ENCODE measurements at regions not wholly inside any gene's neighbourhood (a gene's known extent, or its start where the extent isn't known, plus 50 kb on each side); places are given as distances from the start of the nearest gene placed in this dataset.

- H2BK15ac ChIP-seq (ENCODE audit: low read length): no peak overlapping the region
- no peak overlapping the region for H3K14ac ChIP-seq (ENCODE audit: low read length)
- H3K4me2 ChIP-seq (ENCODE audit: insufficient read depth, low read length, poor library complexity, severe bottlenecking): no peak overlapping the region
- no peak overlapping the region for H3K4ac ChIP-seq (ENCODE audit: low read length)
- H2BK5ac ChIP-seq (ENCODE audit: low read length): peak overlapping the region; percentile 93
- no peak overlapping the region for H2AK5ac ChIP-seq (ENCODE audit: low read depth, low read length)
- H3K27ac ChIP-seq (replicated peaks; ENCODE audit: low read length): no peak overlapping the region
- H2BK12ac ChIP-seq (ENCODE audit: low read length): no peak overlapping the region
- WGBS, 2 donors (ENCODE audit: extremely low coverage in 2 of 2, insufficient read length in 2 of 2, insufficient replicate concordance in 1 of 2): no CpG with 5 or more reads among the region's 12 CpGs
- no peaks in the 10 kb centered on the region for H3K36me3 ChIP-seq (replicated peaks in 1 of 2; ENCODE audit: control insufficient read depth in 2 of 2, insufficient read depth in 2 of 2, low read length in 2 of 2)
- H3K79me1 ChIP-seq (ENCODE audit: low read depth, low read length): no peaks in the 10 kb centered on the region
- H3K4me1 ChIP-seq (ENCODE audit: control insufficient read depth in 2 of 2, insufficient read depth in 1 of 2, low read depth in 1 of 2, low read length in 2 of 2): peaks cover 0 to 1% of the 10 kb centered on the region in 2 donors
- peak overlapping the region; percentile 17 for H3K18ac ChIP-seq (ENCODE audit: low read length)
- no peak overlapping the region for H2AFZ ChIP-seq (ENCODE audit: low read length)
- H3K27me3 ChIP-seq (ENCODE audit: control insufficient read depth in 3 of 3, insufficient read depth in 3 of 3, low read depth in 1 of 3, low read length in 3 of 3): no peaks in the 10 kb centered on the region
- H4K8ac ChIP-seq (ENCODE audit: low read depth, low read length): no peak overlapping the region
- no peak for DNase-seq (ENCODE audit: low spot score)
- no peak overlapping the region for H4K91ac ChIP-seq (ENCODE audit: low read depth, low read length, poor library complexity)
- no peak overlapping the region for H3K9ac ChIP-seq (ENCODE audit: low read depth, low read length, poor library complexity)
- H3K9me3 ChIP-seq (replicated peaks in 1 of 2; ENCODE audit: control insufficient read depth in 2 of 2, insufficient read depth in 1 of 2, low read depth in 1 of 2, low read length in 2 of 2): peaks cover 0 to 9% of the 10 kb centered on the region in 2 donors
- no peak overlapping the region for H3K4me3 ChIP-seq (ENCODE audit: low read length in 2 of 2)
- H3K23ac ChIP-seq (ENCODE audit: low read depth, low read length, poor library complexity): no peak overlapping the region
- H2BK120ac ChIP-seq (ENCODE audit: low read depth, low read length): peak overlapping the region; percentile 1
Measured at GRCh38 chr18:40583671-40584070, 1371.4 kb upstream of the PIK3C3 start.

- Histone ChIP-seq H3K4me2 (ENCODE audit: insufficient read depth, low read length, poor library complexity, severe bottlenecking) (no peak overlapping the region), H3K4me3 (ENCODE audit: low read length in 2 of 2) (no peak overlapping the region), H3K27me3 (ENCODE audit: control insufficient read depth in 3 of 3, insufficient read depth in 3 of 3, low read depth in 1 of 3, low read length in 3 of 3) (no peaks in the 10 kb centered on the region), H3K27ac (replicated peaks; ENCODE audit: low read length) (no peak overlapping the region), H3K9ac (ENCODE audit: low read depth, low read length, poor library complexity) (no peak overlapping the region), H3K4me1 (ENCODE audit: control insufficient read depth in 2 of 2, insufficient read depth in 1 of 2, low read depth in 1 of 2, low read length in 2 of 2) (peaks cover 3 to 13% of the 10 kb centered on the region in 2 donors), H3K79me1 (ENCODE audit: low read depth, low read length) (no peaks in the 10 kb centered on the region), H2BK15ac (ENCODE audit: low read length) (no peak overlapping the region), H3K36me3 (replicated peaks in 1 of 2; ENCODE audit: control insufficient read depth in 2 of 2, insufficient read depth in 2 of 2, low read length in 2 of 2) (no peaks in the 10 kb centered on the region), H3K14ac (ENCODE audit: low read length) (no peak overlapping the region), H2AFZ (ENCODE audit: low read length) (no peak overlapping the region), H4K8ac (ENCODE audit: low read depth, low read length) (no peak overlapping the region), H3K23ac (ENCODE audit: low read depth, low read length, poor library complexity) (no peak overlapping the region), H2BK120ac (ENCODE audit: low read depth, low read length) (no peak overlapping the region), H2BK5ac (ENCODE audit: low read length) (no peak overlapping the region), H3K4ac (ENCODE audit: low read length) (no peak overlapping the region), H3K9me3 (replicated peaks in 1 of 2; ENCODE audit: control insufficient read depth in 2 of 2, insufficient read depth in 1 of 2, low read depth in 1 of 2, low read length in 2 of 2) (peaks cover 0 to 5% of the 10 kb centered on the region in 2 donors), H3K18ac (ENCODE audit: low read length) (no peak overlapping the region), H2AK5ac (ENCODE audit: low read depth, low read length) (no peak overlapping the region), H4K91ac (ENCODE audit: low read depth, low read length, poor library complexity) (no peak overlapping the region), H2BK12ac (ENCODE audit: low read length) (no peak overlapping the region)
- DNase-seq (ENCODE audit: low spot score): no peak
- no CpG with 5 or more reads among the region's 1 CpG for WGBS, 2 donors (ENCODE audit: extremely low coverage in 2 of 2, insufficient read length in 2 of 2, insufficient replicate concordance in 1 of 2)
Measured at GRCh38 chr18:40582105-40582504, 1372.9 kb upstream of the PIK3C3 start.

- H4K91ac ChIP-seq (ENCODE audit: low read depth, low read length, poor library complexity): no peak overlapping the region
- H3K27ac ChIP-seq (replicated peaks; ENCODE audit: low read length): no peak overlapping the region
- H3K27me3 ChIP-seq (ENCODE audit: control insufficient read depth in 3 of 3, insufficient read depth in 3 of 3, low read depth in 1 of 3, low read length in 3 of 3): no peaks in the 10 kb centered on the region
- H3K79me1 ChIP-seq (ENCODE audit: low read depth, low read length): no peaks in the 10 kb centered on the region
- no peak overlapping the region for H3K4ac ChIP-seq (ENCODE audit: low read length)
- no peaks in the 10 kb centered on the region for H3K9me3 ChIP-seq (replicated peaks in 1 of 2; ENCODE audit: control insufficient read depth in 2 of 2, insufficient read depth in 1 of 2, low read depth in 1 of 2, low read length in 2 of 2)
- no peak overlapping the region for H3K4me2 ChIP-seq (ENCODE audit: insufficient read depth, low read length, poor library complexity, severe bottlenecking)
- no CpG with 5 or more reads among the region's 4 CpGs for WGBS, 2 donors (ENCODE audit: extremely low coverage in 2 of 2, insufficient read length in 2 of 2, insufficient replicate concordance in 1 of 2)
- no peak overlapping the region for H2BK15ac ChIP-seq (ENCODE audit: low read length)
- no peaks in the 10 kb centered on the region for H3K36me3 ChIP-seq (replicated peaks in 1 of 2; ENCODE audit: control insufficient read depth in 2 of 2, insufficient read depth in 2 of 2, low read length in 2 of 2)
- no peak overlapping the region for H2BK120ac ChIP-seq (ENCODE audit: low read depth, low read length)
- H3K23ac ChIP-seq (ENCODE audit: low read depth, low read length, poor library complexity): no peak overlapping the region
- H2BK12ac ChIP-seq (ENCODE audit: low read length): no peak overlapping the region
- H2AFZ ChIP-seq (ENCODE audit: low read length): peak overlapping the region; percentile 73
- no peak overlapping the region for H3K4me3 ChIP-seq (ENCODE audit: low read length in 2 of 2)
- H4K8ac ChIP-seq (ENCODE audit: low read depth, low read length): no peak overlapping the region
- no peak overlapping the region for H3K14ac ChIP-seq (ENCODE audit: low read length)
- no peak overlapping the region for H3K9ac ChIP-seq (ENCODE audit: low read depth, low read length, poor library complexity)
- no peak overlapping the region for H2AK5ac ChIP-seq (ENCODE audit: low read depth, low read length)
- no peak overlapping the region for H3K18ac ChIP-seq (ENCODE audit: low read length)
- no peak for DNase-seq (ENCODE audit: low spot score)
- H2BK5ac ChIP-seq (ENCODE audit: low read length): no peak overlapping the region
- H3K4me1 ChIP-seq (ENCODE audit: control insufficient read depth in 2 of 2, insufficient read depth in 1 of 2, low read depth in 1 of 2, low read length in 2 of 2): peaks cover 7 to 22% of the 10 kb centered on the region in 2 donors
Measured at GRCh38 chr18:40577981-40578365, 1377.1 kb upstream of the PIK3C3 start.

- no CpG with 5 or more reads among the region's 5 CpGs for WGBS, 2 donors (ENCODE audit: extremely low coverage in 2 of 2, insufficient read length in 2 of 2, insufficient replicate concordance in 1 of 2)
- H3K4me1 ChIP-seq (ENCODE audit: control insufficient read depth in 2 of 2, insufficient read depth in 1 of 2, low read depth in 1 of 2, low read length in 2 of 2): peaks cover 7 to 22% of the 10 kb centered on the region in 2 donors
- H2BK12ac ChIP-seq (ENCODE audit: low read length): no peak overlapping the region
- H3K4me2 ChIP-seq (ENCODE audit: insufficient read depth, low read length, poor library complexity, severe bottlenecking): no peak overlapping the region
- no peak overlapping the region for H2BK15ac ChIP-seq (ENCODE audit: low read length)
- no peak overlapping the region for H3K27ac ChIP-seq (replicated peaks; ENCODE audit: low read length)
- peak overlapping the region; percentile 73 for H2AFZ ChIP-seq (ENCODE audit: low read length)
- H4K8ac ChIP-seq (ENCODE audit: low read depth, low read length): no peak overlapping the region
- no peaks in the 10 kb centered on the region for H3K79me1 ChIP-seq (ENCODE audit: low read depth, low read length)
- H3K14ac ChIP-seq (ENCODE audit: low read length): no peak overlapping the region
- H3K23ac ChIP-seq (ENCODE audit: low read depth, low read length, poor library complexity): no peak overlapping the region
- no peak overlapping the region for H2AK5ac ChIP-seq (ENCODE audit: low read depth, low read length)
- H3K36me3 ChIP-seq (replicated peaks in 1 of 2; ENCODE audit: control insufficient read depth in 2 of 2, insufficient read depth in 2 of 2, low read length in 2 of 2): no peaks in the 10 kb centered on the region
- H2BK5ac ChIP-seq (ENCODE audit: low read length): no peak overlapping the region
- H3K4me3 ChIP-seq (ENCODE audit: low read length in 2 of 2): peak overlapping the region in 1 of 2 donors; percentile 23
- H3K4ac ChIP-seq (ENCODE audit: low read length): no peak overlapping the region
- no peaks in the 10 kb centered on the region for H3K27me3 ChIP-seq (ENCODE audit: control insufficient read depth in 3 of 3, insufficient read depth in 3 of 3, low read depth in 1 of 3, low read length in 3 of 3)
- H3K9me3 ChIP-seq (replicated peaks in 1 of 2; ENCODE audit: control insufficient read depth in 2 of 2, insufficient read depth in 1 of 2, low read depth in 1 of 2, low read length in 2 of 2): no peaks in the 10 kb centered on the region
- no peak overlapping the region for H4K91ac ChIP-seq (ENCODE audit: low read depth, low read length, poor library complexity)
- H3K18ac ChIP-seq (ENCODE audit: low read length): no peak overlapping the region
- H3K9ac ChIP-seq (ENCODE audit: low read depth, low read length, poor library complexity): no peak overlapping the region
- H2BK120ac ChIP-seq (ENCODE audit: low read depth, low read length): no peak overlapping the region
- no peak for DNase-seq (ENCODE audit: low spot score)
Measured at GRCh38 chr18:40577239-40577980, 1377.6 kb upstream of the PIK3C3 start.

All from neuronal stem cell (in vitro differentiated cells).